ENCODE measurements at regions not wholly inside any gene's neighbourhood (a gene's known extent, or its start where the extent isn't known, plus 50 kb on each side); places are given as distances from the start of the nearest gene placed in this dataset.

- DNase-seq (no peak), FAIRE-seq (no peak)
- no peak overlapping the region for H3K27ac ChIP-seq (ENCODE audit: low read depth in 1 of 3, low read length in 2 of 3)
- no peaks in the 10 kb centered on the region for H3K9me3 ChIP-seq (ENCODE audit: control insufficient read depth in 2 of 2, insufficient read depth in 1 of 2, low read depth in 1 of 2, low read length in 1 of 2)
- no peaks in the 10 kb centered on the region for H3K36me3 ChIP-seq (ENCODE audit: control insufficient read depth in 3 of 3, insufficient read depth in 2 of 3, low read depth in 1 of 3, low read length in 3 of 3)
- no peak overlapping the region for H3K4me3 ChIP-seq (ENCODE audit: low read depth in 1 of 3, low read length in 3 of 3)
- 86 to 90% (median 87%) methylated on average over 5 of the region's 5 CpGs for WGBS, 3 donors
- H3K27me3 ChIP-seq (ENCODE audit: control insufficient read depth in 3 of 3, insufficient read depth in 3 of 3, low read length in 3 of 3) = no peaks in the 10 kb centered on the region
- H3K4me1 ChIP-seq (ENCODE audit: control insufficient read depth in 3 of 3, insufficient read depth in 2 of 3, low read depth in 1 of 3, low read length in 2 of 3) = no peaks in the 10 kb centered on the region
These were observed 978.3 kb upstream of the ADGRL3 start for GRCh38 chr4:60221866-60222265.

- no peaks in the 10 kb centered on the region for H3K4me1 ChIP-seq (ENCODE audit: control insufficient read depth in 3 of 3, insufficient read depth in 2 of 3, low read depth in 1 of 3, low read length in 2 of 3)
- H3K36me3 ChIP-seq (ENCODE audit: control insufficient read depth in 3 of 3, insufficient read depth in 2 of 3, low read depth in 1 of 3, low read length in 3 of 3) = no peaks in the 10 kb centered on the region
- H3K27ac ChIP-seq (ENCODE audit: low read depth in 1 of 3, low read length in 2 of 3) = no peak overlapping the region
- 75 to 80% (median 78%) methylated on average over 3 of the region's 3 CpGs for WGBS, 3 donors
- H3K9me3 ChIP-seq (ENCODE audit: control insufficient read depth in 2 of 2, insufficient read depth in 1 of 2, low read depth in 1 of 2, low read length in 1 of 2) = no peaks in the 10 kb centered on the region
- FAIRE-seq = no peak
- no peak for DNase-seq
- no peaks in the 10 kb centered on the region for H3K27me3 ChIP-seq (ENCODE audit: control insufficient read depth in 3 of 3, insufficient read depth in 3 of 3, low read length in 3 of 3)
- no peak overlapping the region for H3K4me3 ChIP-seq (ENCODE audit: low read depth in 1 of 3, low read length in 3 of 3)
These were observed 976.8 kb upstream of the ADGRL3 start for GRCh38 chr4:60223208-60223923.

- H3K4me3 ChIP-seq (ENCODE audit: low read depth in 1 of 3, low read length in 3 of 3) = no peak overlapping the region
- no peak for FAIRE-seq
- H3K36me3 ChIP-seq (ENCODE audit: control insufficient read depth in 3 of 3, insufficient read depth in 2 of 3, low read depth in 1 of 3, low read length in 3 of 3) = no peaks in the 10 kb centered on the region
- DNase-seq = no peak
- no peak overlapping the region for H3K27ac ChIP-seq (ENCODE audit: low read depth in 1 of 3, low read length in 2 of 3)
- no peaks in the 10 kb centered on the region for H3K4me1 ChIP-seq (ENCODE audit: control insufficient read depth in 3 of 3, insufficient read depth in 2 of 3, low read depth in 1 of 3, low read length in 2 of 3)
- no peaks in the 10 kb centered on the region for H3K9me3 ChIP-seq (ENCODE audit: control insufficient read depth in 2 of 2, insufficient read depth in 1 of 2, low read depth in 1 of 2, low read length in 1 of 2)
- 48 to 53% (median 50%) methylated on average over 4 of the region's 4 CpGs for WGBS, 3 donors
- no peaks in the 10 kb centered on the region for H3K27me3 ChIP-seq (ENCODE audit: control insufficient read depth in 3 of 3, insufficient read depth in 3 of 3, low read length in 3 of 3)
These were observed 958.3 kb upstream of the ADGRL3 start for GRCh38 chr4:60241866-60242265.

GRCh38 chr4:60249784-60250183 lies 950.3 kb upstream of the ADGRL3 start:
- no peak for FAIRE-seq
- WGBS, 3 donors = 90 to 93% (median 92%) methylated on average over 1 of the region's 1 CpG

GRCh38 chr4:60250657-60251056 lies 949.5 kb upstream of the ADGRL3 start:
- H3K36me3 ChIP-seq (ENCODE audit: control insufficient read depth in 3 of 3, insufficient read depth in 2 of 3, low read depth in 1 of 3, low read length in 3 of 3) = no peaks in the 10 kb centered on the region
- no peaks in the 10 kb centered on the region for H3K9me3 ChIP-seq (ENCODE audit: control insufficient read depth in 2 of 2, insufficient read depth in 1 of 2, low read depth in 1 of 2, low read length in 1 of 2)
- H3K4me1 ChIP-seq (ENCODE audit: control insufficient read depth in 3 of 3, insufficient read depth in 2 of 3, low read depth in 1 of 3, low read length in 2 of 3) = no peaks in the 10 kb centered on the region
- no peak for DNase-seq
- no peaks in the 10 kb centered on the region for H3K27me3 ChIP-seq (ENCODE audit: control insufficient read depth in 3 of 3, insufficient read depth in 3 of 3, low read length in 3 of 3)
- 36 to 72% (median 38%) methylated on average over 1 of the region's 1 CpG for WGBS, 3 donors
- no peak overlapping the region for H3K4me3 ChIP-seq (ENCODE audit: low read depth in 1 of 3, low read length in 3 of 3)
- no peak for FAIRE-seq
- H3K27ac ChIP-seq (ENCODE audit: low read depth in 1 of 3, low read length in 2 of 3) = no peak overlapping the region

More at GRCh38 chr4:60249784-60250183, 950.3 kb upstream of the ADGRL3 start:
- Histone ChIP-seq H3K4me1 (ENCODE audit: control insufficient read depth in 3 of 3, insufficient read depth in 2 of 3, low read depth in 1 of 3, low read length in 2 of 3) (no peaks in the 10 kb centered on the region), H3K27me3 (ENCODE audit: control insufficient read depth in 3 of 3, insufficient read depth in 3 of 3, low read length in 3 of 3) (no peaks in the 10 kb centered on the region), H3K27ac (ENCODE audit: low read depth in 1 of 3, low read length in 2 of 3) (no peak overlapping the region), H3K4me3 (ENCODE audit: low read depth in 1 of 3, low read length in 3 of 3) (no peak overlapping the region), H3K36me3 (ENCODE audit: control insufficient read depth in 3 of 3, insufficient read depth in 2 of 3, low read depth in 1 of 3, low read length in 3 of 3) (no peaks in the 10 kb centered on the region), H3K9me3 (ENCODE audit: control insufficient read depth in 2 of 2, insufficient read depth in 1 of 2, low read depth in 1 of 2, low read length in 1 of 2) (no peaks in the 10 kb centered on the region)
- no peak for DNase-seq

- no peaks in the 10 kb centered on the region for H3K4me1 ChIP-seq (ENCODE audit: control insufficient read depth in 3 of 3, insufficient read depth in 2 of 3, low read depth in 1 of 3, low read length in 2 of 3)
- no peaks in the 10 kb centered on the region for H3K9me3 ChIP-seq (ENCODE audit: control insufficient read depth in 2 of 2, insufficient read depth in 1 of 2, low read depth in 1 of 2, low read length in 1 of 2)
- H3K4me3 ChIP-seq (ENCODE audit: low read depth in 1 of 3, low read length in 3 of 3) = no peak overlapping the region
- FAIRE-seq (no peak), DNase-seq (no peak)
- no peak overlapping the region for H3K27ac ChIP-seq (ENCODE audit: low read depth in 1 of 3, low read length in 2 of 3)
- no peaks in the 10 kb centered on the region for H3K36me3 ChIP-seq (ENCODE audit: control insufficient read depth in 3 of 3, insufficient read depth in 2 of 3, low read depth in 1 of 3, low read length in 3 of 3)
- H3K27me3 ChIP-seq (ENCODE audit: control insufficient read depth in 3 of 3, insufficient read depth in 3 of 3, low read length in 3 of 3) = peaks cover 0 to 2% (median 0%) of the 10 kb centered on the region in 3 donors
- WGBS, 3 donors = 71 to 80% (median 79%) methylated on average over 5 of the region's 5 CpGs
These were observed 940.3 kb upstream of the ADGRL3 start for GRCh38 chr4:60259781-60260180.

GRCh38 chr4:60266505-60266904 lies 933.6 kb upstream of the ADGRL3 start:
- no peak for FAIRE-seq
- H3K4me1 ChIP-seq (ENCODE audit: control insufficient read depth in 3 of 3, insufficient read depth in 2 of 3, low read depth in 1 of 3, low read length in 2 of 3) = no peaks in the 10 kb centered on the region

GRCh38 chr4:60296386-60296785 lies 903.7 kb upstream of the ADGRL3 start:
- H3K4me1 ChIP-seq (ENCODE audit: control insufficient read depth in 3 of 3, insufficient read depth in 2 of 3, low read depth in 1 of 3, low read length in 2 of 3) = no peaks in the 10 kb centered on the region
- no peak overlapping the region for H3K27ac ChIP-seq (ENCODE audit: low read depth in 1 of 3, low read length in 2 of 3)
- 37 to 75% (median 44%) methylated on average over 2 of the region's 2 CpGs for WGBS, 3 donors
- H3K4me3 ChIP-seq (ENCODE audit: low read depth in 1 of 3, low read length in 3 of 3) = no peak overlapping the region
- H3K9me3 ChIP-seq (ENCODE audit: control insufficient read depth in 2 of 2, insufficient read depth in 1 of 2, low read depth in 1 of 2, low read length in 1 of 2) = no peaks in the 10 kb centered on the region
- no peak for DNase-seq
- no peaks in the 10 kb centered on the region for H3K36me3 ChIP-seq (ENCODE audit: control insufficient read depth in 3 of 3, insufficient read depth in 2 of 3, low read depth in 1 of 3, low read length in 3 of 3)
- no peaks in the 10 kb centered on the region for H3K27me3 ChIP-seq (ENCODE audit: control insufficient read depth in 3 of 3, insufficient read depth in 3 of 3, low read length in 3 of 3)
- FAIRE-seq = no peak

More at GRCh38 chr4:60266505-60266904, 933.6 kb upstream of the ADGRL3 start:
- Histone ChIP-seq H3K27me3 (ENCODE audit: control insufficient read depth in 3 of 3, insufficient read depth in 3 of 3, low read length in 3 of 3) (no peaks in the 10 kb centered on the region), H3K4me3 (ENCODE audit: low read depth in 1 of 3, low read length in 3 of 3) (no peak overlapping the region), H3K9me3 (ENCODE audit: control insufficient read depth in 2 of 2, insufficient read depth in 1 of 2, low read depth in 1 of 2, low read length in 1 of 2) (no peaks in the 10 kb centered on the region), H3K36me3 (ENCODE audit: control insufficient read depth in 3 of 3, insufficient read depth in 2 of 3, low read depth in 1 of 3, low read length in 3 of 3) (no peaks in the 10 kb centered on the region), H3K27ac (ENCODE audit: low read depth in 1 of 3, low read length in 2 of 3) (no peak overlapping the region)
- 32 to 67% (median 64%) methylated on average over 1 of the region's 1 CpG for WGBS, 3 donors
- no peak for DNase-seq

GRCh38 chr4:60313611-60314178 lies 886.4 kb upstream of the ADGRL3 start:
- H3K9me3 ChIP-seq (ENCODE audit: control insufficient read depth in 2 of 2, insufficient read depth in 1 of 2, low read depth in 1 of 2, low read length in 1 of 2) = no peaks in the 10 kb centered on the region
- no peaks in the 10 kb centered on the region for H3K4me1 ChIP-seq (ENCODE audit: control insufficient read depth in 3 of 3, insufficient read depth in 2 of 3, low read depth in 1 of 3, low read length in 2 of 3)
- H3K4me3 ChIP-seq (ENCODE audit: low read depth in 1 of 3, low read length in 3 of 3) = no peak overlapping the region
- DNase-seq (no peak), FAIRE-seq (no peak)
- H3K36me3 ChIP-seq (ENCODE audit: control insufficient read depth in 3 of 3, insufficient read depth in 2 of 3, low read depth in 1 of 3, low read length in 3 of 3) = no peaks in the 10 kb centered on the region
- H3K27ac ChIP-seq (ENCODE audit: low read depth in 1 of 3, low read length in 2 of 3) = no peak overlapping the region
- WGBS, 3 donors = 67 to 86% (median 84%) methylated on average over 2 of the region's 2 CpGs
- H3K27me3 ChIP-seq (ENCODE audit: control insufficient read depth in 3 of 3, insufficient read depth in 3 of 3, low read length in 3 of 3) = no peaks in the 10 kb centered on the region
